Ishikawa (cell line): ENCODE measurements at regions not wholly inside any gene's neighbourhood (a gene's known extent, or its start where the extent isn't known, plus 50 kb on each side); places are given as distances from the start of the nearest gene placed in this dataset.

ENCODE experiments used
- CEBPB ChIP-seq: IDR thresholded peaks from 2 replicates; pipeline ENCODE4 v1.6.1; 2012
- CREB1 ChIP-seq: IDR thresholded peaks from 2 replicates; pipeline ENCODE4 v1.6.1; 2012; ENCODE audit warnings: low read depth
- EGR1 ChIP-seq: IDR thresholded peaks from 2 replicates; pipeline ENCODE4 v1.6.1; 2012
- EP300 ChIP-seq: IDR thresholded peaks from 2 replicates; pipeline ENCODE4 v1.6.1; 2012; ENCODE audit warnings: borderline replicate concordance
- FOXM1 ChIP-seq: IDR thresholded peaks from 2 replicates; pipeline ENCODE4 v1.6.1; 2012; ENCODE audit warnings: low read depth, borderline replicate concordance
- NFIC ChIP-seq: IDR thresholded peaks from 2 replicates; pipeline ENCODE4 v1.6.1; 2012
- RAD21 ChIP-seq: IDR thresholded peaks from 2 replicates; pipeline ENCODE4 v1.6.1; 2012; ENCODE audit warnings: low read depth
- TAF1 ChIP-seq: IDR thresholded peaks from 2 replicates; pipeline ENCODE4 v1.6.1; 2012; ENCODE audit warnings: low read depth, mild to moderate bottlenecking
- TCF12 ChIP-seq: IDR thresholded peaks from 2 replicates; pipeline ENCODE4 v1.6.1; 2012; ENCODE audit warnings: low read depth
- TEAD4 ChIP-seq: IDR thresholded peaks from 2 replicates; pipeline ENCODE4 v1.6.1; 2012
- YY1 ChIP-seq: IDR thresholded peaks from 2 replicates; pipeline ENCODE4 v1.6.1; 2012; ENCODE audit warnings: low read depth
- ZBTB7A ChIP-seq: IDR thresholded peaks from 2 replicates; pipeline ENCODE4 v1.6.1; 2012; ENCODE audit warnings: low read depth
- TF ChIP-seq, protein P1 (sequence below): IDR thresholded peaks from 2 replicates; pipeline ENCODE4 v1.6.1; 2012
- TF ChIP-seq, protein P2 (sequence below): IDR thresholded peaks from 2 replicates; pipeline ENCODE4 v1.6.1; 2012
- TF ChIP-seq, protein P3 (sequence below): IDR thresholded peaks from 2 replicates; pipeline ENCODE4 v1.6.1; 2012; ENCODE audit warnings: low read depth, mild to moderate bottlenecking

DNA sequence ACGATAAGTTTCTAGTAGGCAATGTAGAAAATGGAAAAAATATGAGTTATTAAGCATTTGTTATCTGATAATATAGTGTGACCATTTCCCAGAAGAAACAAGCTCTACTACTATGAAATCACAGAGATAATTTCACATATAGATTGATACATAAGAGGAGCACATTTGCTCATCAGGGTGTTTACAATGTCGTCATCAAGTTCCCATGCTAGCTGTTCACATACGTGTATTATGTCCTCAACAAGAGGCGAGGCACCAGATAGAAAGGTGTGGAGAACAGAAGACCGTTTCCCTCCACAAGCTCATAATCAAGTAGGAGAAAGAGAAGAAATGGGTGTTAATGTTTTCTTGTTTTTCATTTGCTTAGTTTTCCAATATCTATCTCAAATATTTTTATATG is 326.1 kb upstream of the ARID1B start:
- TF ChIP-seq NFIC = no peak
- no peak for TF ChIP-seq EGR1
- TF ChIP-seq TCF12 = no peak
- no peak for TF ChIP-seq EP300
- TF ChIP-seq TEAD4 = no peak
- no peak for TF ChIP-seq ZBTB7A
- TF ChIP-seq, protein P1, sequence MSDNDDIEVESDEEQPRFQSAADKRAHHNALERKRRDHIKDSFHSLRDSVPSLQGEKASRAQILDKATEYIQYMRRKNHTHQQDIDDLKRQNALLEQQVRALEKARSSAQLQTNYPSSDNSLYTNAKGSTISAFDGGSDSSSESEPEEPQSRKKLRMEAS = no peak
- no peak for TF ChIP-seq CEBPB
- no peak for TF ChIP-seq FOXM1
- TF ChIP-seq, protein P2, sequence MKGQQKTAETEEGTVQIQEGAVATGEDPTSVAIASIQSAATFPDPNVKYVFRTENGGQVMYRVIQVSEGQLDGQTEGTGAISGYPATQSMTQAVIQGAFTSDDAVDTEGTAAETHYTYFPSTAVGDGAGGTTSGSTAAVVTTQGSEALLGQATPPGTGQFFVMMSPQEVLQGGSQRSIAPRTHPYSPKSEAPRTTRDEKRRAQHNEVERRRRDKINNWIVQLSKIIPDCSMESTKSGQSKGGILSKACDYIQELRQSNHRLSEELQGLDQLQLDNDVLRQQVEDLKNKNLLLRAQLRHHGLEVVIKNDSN = no peak
- TF ChIP-seq CREB1 = no peak
- TF ChIP-seq RAD21 = no peak
- no peak for TF ChIP-seq TAF1
- TF ChIP-seq, protein P3, sequence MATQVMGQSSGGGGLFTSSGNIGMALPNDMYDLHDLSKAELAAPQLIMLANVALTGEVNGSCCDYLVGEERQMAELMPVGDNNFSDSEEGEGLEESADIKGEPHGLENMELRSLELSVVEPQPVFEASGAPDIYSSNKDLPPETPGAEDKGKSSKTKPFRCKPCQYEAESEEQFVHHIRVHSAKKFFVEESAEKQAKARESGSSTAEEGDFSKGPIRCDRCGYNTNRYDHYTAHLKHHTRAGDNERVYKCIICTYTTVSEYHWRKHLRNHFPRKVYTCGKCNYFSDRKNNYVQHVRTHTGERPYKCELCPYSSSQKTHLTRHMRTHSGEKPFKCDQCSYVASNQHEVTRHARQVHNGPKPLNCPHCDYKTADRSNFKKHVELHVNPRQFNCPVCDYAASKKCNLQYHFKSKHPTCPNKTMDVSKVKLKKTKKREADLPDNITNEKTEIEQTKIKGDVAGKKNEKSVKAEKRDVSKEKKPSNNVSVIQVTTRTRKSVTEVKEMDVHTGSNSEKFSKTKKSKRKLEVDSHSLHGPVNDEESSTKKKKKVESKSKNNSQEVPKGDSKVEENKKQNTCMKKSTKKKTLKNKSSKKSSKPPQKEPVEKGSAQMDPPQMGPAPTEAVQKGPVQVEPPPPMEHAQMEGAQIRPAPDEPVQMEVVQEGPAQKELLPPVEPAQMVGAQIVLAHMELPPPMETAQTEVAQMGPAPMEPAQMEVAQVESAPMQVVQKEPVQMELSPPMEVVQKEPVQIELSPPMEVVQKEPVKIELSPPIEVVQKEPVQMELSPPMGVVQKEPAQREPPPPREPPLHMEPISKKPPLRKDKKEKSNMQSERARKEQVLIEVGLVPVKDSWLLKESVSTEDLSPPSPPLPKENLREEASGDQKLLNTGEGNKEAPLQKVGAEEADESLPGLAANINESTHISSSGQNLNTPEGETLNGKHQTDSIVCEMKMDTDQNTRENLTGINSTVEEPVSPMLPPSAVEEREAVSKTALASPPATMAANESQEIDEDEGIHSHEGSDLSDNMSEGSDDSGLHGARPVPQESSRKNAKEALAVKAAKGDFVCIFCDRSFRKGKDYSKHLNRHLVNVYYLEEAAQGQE = no peak
- no peak for TF ChIP-seq YY1

DNA sequence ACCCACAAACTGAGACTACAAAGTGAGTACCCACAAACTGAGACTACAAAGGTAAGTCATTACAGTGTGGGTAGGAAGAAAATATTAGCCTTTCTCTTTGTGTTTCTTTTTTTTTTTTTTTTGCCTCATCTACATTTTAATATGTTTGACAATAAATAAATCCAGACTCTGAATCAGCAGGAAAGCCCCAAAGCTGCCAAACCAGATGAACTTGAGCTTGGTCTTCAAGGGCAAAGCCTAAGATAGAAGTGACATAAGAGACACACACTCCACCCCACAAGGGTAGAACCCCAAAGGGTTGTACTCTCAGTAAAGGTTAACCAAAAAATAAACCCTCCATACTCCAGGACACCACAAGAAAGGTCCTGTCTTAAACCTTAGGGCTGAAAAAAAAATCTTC is 326.8 kb upstream of the ARID1B start:
- TF ChIP-seq TEAD4 (no peak), NFIC (no peak), EP300 (no peak), FOXM1 (no peak), CREB1 (no peak), EGR1 (no peak), RAD21 (no peak), TAF1 (no peak), YY1 (no peak), TCF12 (no peak), ZBTB7A (no peak)
- TF ChIP-seq, protein P1 = no peak
- TF ChIP-seq, protein P2 = no peak
- TF ChIP-seq, protein P3 = no peak

DNA sequence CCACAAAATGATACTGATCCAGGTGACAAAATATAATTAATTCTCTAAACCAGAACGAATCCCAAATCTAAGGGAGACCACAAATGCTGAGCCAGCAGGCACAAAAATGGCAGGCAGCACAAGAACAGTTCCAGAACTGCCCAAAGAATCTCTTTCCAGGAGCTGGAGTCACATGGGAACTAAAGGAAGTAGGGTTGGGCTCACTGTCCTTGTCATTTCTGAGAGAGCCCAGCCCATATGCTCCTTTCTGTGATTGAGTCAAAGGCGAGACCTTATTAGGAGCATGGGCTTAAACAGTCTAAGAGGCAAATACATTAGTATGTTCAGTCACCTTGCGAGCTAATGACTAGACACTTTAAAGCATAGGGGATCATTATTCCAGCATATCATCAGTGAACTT is 327.6 kb upstream of the ARID1B start:
- no peak for TF ChIP-seq TEAD4

DNA sequence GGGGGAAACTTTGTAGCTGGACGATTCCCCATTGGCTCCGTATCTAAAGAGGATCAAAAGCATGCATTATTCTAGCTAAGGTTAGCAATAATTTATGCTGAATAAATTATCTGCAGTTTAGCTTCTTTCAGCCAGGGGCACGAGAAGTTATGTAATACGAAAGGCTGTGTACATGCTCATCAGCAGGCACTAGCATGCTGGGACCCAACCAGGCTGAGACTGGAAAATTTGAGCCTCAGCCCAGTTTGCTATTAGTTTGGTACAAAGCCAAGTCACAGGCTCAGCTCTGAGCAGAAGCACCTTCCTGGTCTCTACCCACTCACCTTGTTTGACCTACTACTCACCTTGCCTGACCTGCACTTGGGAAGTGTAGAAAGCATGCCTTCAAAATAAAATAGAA is 328.1 kb upstream of the ARID1B start:
- TF ChIP-seq CEBPB (no peak), CREB1 (no peak), YY1 (no peak), EP300 (no peak), FOXM1 (no peak), TAF1 (no peak)
- TF ChIP-seq, protein P2 = no peak

DNA sequence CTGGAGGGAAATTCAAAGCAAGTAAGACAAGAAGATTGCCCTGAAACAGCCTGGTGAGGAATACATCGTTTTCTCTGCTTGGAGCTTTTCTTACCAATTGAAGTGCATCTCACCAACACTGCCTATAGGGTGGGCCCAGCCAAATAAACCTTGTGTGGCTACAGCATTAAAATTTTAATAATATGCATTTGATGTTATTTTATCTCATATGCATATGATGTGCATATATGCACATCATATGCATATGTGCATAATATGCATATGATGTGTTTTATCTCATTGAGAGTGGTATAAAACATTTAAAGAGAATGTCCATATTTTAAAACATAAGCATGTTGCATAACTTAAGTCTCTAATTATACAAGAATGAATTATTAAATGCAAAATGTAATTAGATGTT is 328.6 kb upstream of the ARID1B start:
- TF ChIP-seq TCF12 (no peak), TAF1 (no peak), YY1 (no peak), EP300 (no peak), ZBTB7A (no peak), CREB1 (no peak), EGR1 (no peak), RAD21 (no peak), NFIC (no peak), TEAD4 (no peak), FOXM1 (no peak), CEBPB (no peak)
- TF ChIP-seq, protein P1 = no peak
- TF ChIP-seq, protein P3 = no peak
- TF ChIP-seq, protein P2 = no peak
